Motor neuron (in vitro differentiated cells): ENCODE measurements at regions not wholly inside any gene's neighbourhood (a gene's known extent, or its start where the extent isn't known, plus 50 kb on each side); places are given as distances from the start of the nearest gene placed in this dataset.
"Not testable (repeated sequence)": the region's sequence is repeated elsewhere in the genome, so short reads cannot be mapped to it uniquely, and the experiment has no call there.

Experiments
- ATAC-seq, 8 experiments: fragments of 200-7000 bp; cut with Tn5 transposase; replicated peaks in 6 of 8; 2 replicates each; pipeline ENCODE4 v1.8.0; 2021; ENCODE audit warnings: mild to moderate bottlenecking in 8 of 8, moderate library complexity in 8 of 8
- H3K27ac ChIP-seq, 2 donors: fragments of 250-450 bp; sonication (Bioruptor Pico); 2 replicates each; pipeline ENCODE4 v1.9.0; 2021; ENCODE audit warnings: antibody characterized with exemption in 2 of 2, mild to moderate bottlenecking in 2 of 2, moderate library complexity in 1 of 2
- H3K4me1 ChIP-seq, 2 donors: fragments of 250-450 bp; sonication (Bioruptor Pico); replicated peaks in 1 of 2; 2 replicates each; pipeline ENCODE4 v1.6.1; 2021; ENCODE audit warnings: antibody characterized with exemption in 2 of 2, mild to moderate bottlenecking in 2 of 2, moderate library complexity in 1 of 2
- H3K4me3 ChIP-seq, 5 donors: fragments of 250-450 bp; sonication (Bioruptor Pico); 2 replicates each; pipeline ENCODE4 v1.9.0; 2021; ENCODE audit warnings: antibody characterized with exemption in 5 of 5, mild to moderate bottlenecking in 5 of 5, moderate library complexity in 4 of 5
- WGBS, 10 experiments: fragments of 450-650 bp; shearing (Covaris generic); methylation state at CpG; one replicate each; pipeline ENCODE4 v1.0.0; 2022; 5-methylcytosine and 5-hydroxymethylcytosine counted together
- in situ Hi-C, 9 experiments: fragments of 400-800 bp; cut with MboI; loops; one replicate each; pipeline ENCODE4 v1.15.0; 2021; ENCODE audit warnings: low sequenced_read_pairs in 9 of 9, low pct_unique_long_range_greater_than_20kb in 2 of 9; ENCODE audit not compliant: unreplicated experiment in 9 of 9

DNA sequence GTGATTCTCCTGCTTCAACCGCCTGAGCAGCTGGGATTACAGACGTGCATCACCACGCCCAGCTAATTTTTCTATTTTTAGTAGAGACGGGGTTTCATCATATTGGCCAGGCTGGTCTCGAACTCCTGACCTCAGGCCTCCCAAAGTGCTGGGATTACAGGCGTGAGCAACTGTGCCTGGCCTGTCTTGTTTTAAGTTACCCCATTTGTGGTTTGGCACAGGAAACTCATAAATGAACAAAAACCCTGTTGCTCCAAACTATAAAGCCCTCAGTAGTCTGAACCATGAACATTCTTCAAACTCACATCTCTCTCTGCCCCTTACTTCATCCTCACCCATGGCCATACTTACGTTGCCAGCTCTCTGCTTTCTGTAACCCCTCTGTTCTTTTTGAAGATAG is 61.7 kb downstream of the RHOU start:
- H3K4me3 ChIP-seq, ATAC-seq, in situ Hi-C loops, H3K27ac ChIP-seq: not testable (repeated sequence)
- H3K4me1 ChIP-seq = peaks cover 9 to 13% of the 10 kb centered on the region in 2 donors
- WGBS, 10 experiments = 23 to 100% (median 88%) methylated on average over 1 to 7 of the region's 7 CpGs; no CpG with 5 or more reads in 1 of the 10 experiments

DNA sequence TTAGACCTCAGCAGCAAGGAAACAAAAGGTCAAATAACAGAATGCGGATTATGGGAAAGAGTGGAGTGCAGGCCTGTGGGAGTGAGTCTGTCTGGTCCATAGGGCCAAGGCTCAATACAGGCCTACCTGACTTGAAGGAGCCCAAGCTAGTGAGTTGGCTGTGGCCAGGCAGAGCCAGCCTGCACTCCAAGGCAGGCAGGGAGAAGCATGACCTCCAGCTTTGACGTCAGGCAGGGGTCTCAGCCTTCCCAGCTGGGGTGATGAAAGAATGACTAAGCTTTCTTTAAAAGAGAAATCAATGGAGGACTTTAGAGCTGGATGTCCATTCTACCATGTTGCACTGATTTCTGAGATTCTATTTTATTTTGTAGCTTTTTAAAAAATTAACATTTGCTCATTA is 62.8 kb downstream of the RHOU start:
- Histone ChIP-seq H3K27ac (peak overlapping the region in 1 of 2 donors; percentile 16), H3K4me1 (peaks cover 11 to 14% of the 10 kb centered on the region in 2 donors), H3K4me3 (no peak overlapping the region)
- in situ Hi-C loops = no loop called here
- ATAC-seq = peak in 5 of 8 experiments; percentile 90 to 99 (median 96)
- WGBS, 10 experiments = 0 to 100% (median 52%) methylated on average over 1 to 2 of the region's 2 CpGs; no CpG with 5 or more reads in 4 of the 10 experiments

DNA sequence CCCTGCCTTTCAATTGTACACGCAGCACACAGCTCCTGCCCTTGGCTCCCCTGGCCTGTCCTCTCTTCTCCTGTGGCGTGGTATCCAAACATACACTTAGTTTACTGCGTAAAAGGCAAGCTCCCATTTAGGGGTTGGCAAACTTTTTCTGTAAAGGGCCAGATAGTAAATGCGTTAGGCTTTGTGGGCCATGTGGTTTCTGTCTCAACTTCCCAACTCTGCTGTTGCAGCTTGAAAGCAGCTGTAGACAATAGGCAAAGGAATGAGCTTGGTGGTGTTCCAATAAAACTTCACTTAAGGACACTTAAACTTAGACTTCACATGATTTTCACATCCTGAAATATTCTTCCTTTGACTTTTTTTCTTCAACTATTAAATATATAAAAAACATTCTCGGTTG is 63.3 kb downstream of the RHOU start:
- no peak overlapping the region for H3K27ac ChIP-seq
- 25 to 98% (median 72%) methylated on average over 2 to 5 of the region's 5 CpGs; no CpG with 5 or more reads in 2 of the 10 experiments for WGBS, 10 experiments
- no peak overlapping the region for H3K4me3 ChIP-seq
- in situ Hi-C loops = no loop called here
- H3K4me1 ChIP-seq = peaks cover 11 to 15% of the 10 kb centered on the region in 2 donors
- ATAC-seq = no peak

DNA sequence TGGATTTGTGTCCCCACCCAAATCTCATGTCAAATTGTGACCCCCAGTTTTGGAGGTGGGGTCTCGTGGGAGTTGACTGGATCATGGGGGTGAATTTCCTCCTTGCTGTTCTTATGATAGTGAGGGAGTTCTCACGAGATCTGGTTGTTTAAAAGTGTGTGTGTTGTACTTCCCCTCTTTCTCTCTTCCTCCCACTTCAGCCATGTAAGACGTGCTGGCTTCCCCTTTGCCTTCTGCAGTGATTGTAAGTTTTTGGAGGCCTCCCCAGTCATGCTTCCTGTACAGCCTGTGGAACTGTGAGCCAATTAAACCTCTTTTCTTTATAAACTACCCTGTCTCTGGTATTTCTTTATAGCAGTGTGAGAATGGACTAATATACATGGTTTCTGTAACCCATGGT is 64.6 kb downstream of the RHOU start:
- ATAC-seq = no peak
- 0 to 87% (median 42%) methylated on average over 1 to 3 of the region's 3 CpGs; no CpG with 5 or more reads in 3 of the 10 experiments for WGBS, 10 experiments
- Histone ChIP-seq H3K4me1 (peaks cover 15 to 20% of the 10 kb centered on the region in 2 donors), H3K27ac (no peak overlapping the region), H3K4me3 (no peak overlapping the region)
- in situ Hi-C loops = loop anchor here in 1 of 9 experiments (25.0 kb wide), 1 partner anchor 112 kb away; no protein-coding TSS in a partner anchor

DNA sequence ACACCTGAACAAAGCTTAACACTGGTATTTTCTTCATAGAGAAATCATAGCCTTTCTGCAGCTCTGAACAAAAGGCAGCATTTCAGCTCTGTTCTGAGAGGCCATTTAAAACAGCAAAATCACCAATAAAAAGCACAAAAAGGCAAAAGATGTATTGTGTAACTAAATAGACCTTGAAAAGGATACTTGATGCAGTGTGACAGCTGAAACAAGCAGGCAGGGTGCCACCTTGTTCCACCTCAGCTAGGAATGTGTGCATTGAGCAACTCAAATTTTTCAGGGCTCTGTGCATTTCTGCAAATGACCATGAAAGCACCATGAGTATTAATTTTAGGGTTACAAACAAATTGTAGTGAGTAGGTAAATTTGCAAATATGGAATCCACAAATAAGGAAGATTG is 65.8 kb downstream of the RHOU start:
- H3K27ac ChIP-seq = no peak overlapping the region
- ATAC-seq = no peak
- in situ Hi-C loops = loop anchor here in 1 of 9 experiments (25.0 kb wide), 1 partner anchor 111 kb away; no protein-coding TSS in a partner anchor
- H3K4me1 ChIP-seq = peaks cover 21 to 30% of the 10 kb centered on the region in 2 donors
- no peak overlapping the region for H3K4me3 ChIP-seq

DNA sequence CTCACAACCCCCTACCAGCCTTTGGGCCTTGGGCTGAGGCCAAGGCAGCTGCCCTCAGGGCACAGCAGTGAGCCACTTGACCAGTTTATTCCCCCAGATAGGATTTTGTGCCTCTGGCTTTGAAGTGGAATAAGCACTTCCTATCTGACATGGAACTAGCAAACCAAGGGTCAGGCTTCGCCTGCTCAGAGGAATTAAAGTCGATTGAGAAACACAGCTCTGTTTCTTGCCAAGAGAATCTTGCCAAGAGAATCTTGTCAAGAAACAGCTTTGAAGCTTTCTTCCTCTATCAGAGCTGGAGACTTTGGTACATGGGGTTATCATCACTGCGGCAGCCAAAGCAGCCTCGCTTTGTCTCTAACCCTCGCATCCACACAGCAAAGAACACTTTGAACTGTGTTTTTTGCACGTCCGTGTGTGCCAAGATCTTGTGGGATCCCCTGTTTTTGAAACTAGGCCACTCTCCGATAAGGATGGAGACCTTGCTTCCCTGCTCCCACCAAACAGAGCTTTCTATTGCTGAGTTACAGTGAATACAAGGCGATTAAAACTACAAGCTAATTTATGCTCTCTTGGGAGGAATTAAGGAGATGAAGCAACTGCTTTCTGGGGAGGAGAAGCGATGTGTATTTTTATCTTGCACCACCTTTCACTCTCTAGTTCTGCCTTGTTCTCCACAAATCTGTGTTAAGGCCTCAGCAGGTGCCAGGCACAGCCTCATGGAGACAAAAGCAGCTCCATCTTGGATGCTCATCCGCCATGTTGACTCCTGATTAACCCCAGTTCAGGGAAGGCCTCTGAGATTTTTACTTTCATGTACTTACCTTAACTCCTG is 67.3 kb downstream of the RHOU start:
- no peak for ATAC-seq
- H3K4me3 ChIP-seq = no peak overlapping the region
- H3K4me1 ChIP-seq = peaks cover 21 to 30% of the 10 kb centered on the region in 2 donors
- in situ Hi-C loops = loop anchor here in 1 of 9 experiments (25.0 kb wide), 1 partner anchor 110 kb away; no protein-coding TSS in a partner anchor
- 35 to 100% (median 77%) methylated on average over 2 to 11 of the region's 11 CpGs; no CpG with 5 or more reads in 2 of the 10 experiments for WGBS, 10 experiments
- H3K27ac ChIP-seq = no peak overlapping the region

DNA sequence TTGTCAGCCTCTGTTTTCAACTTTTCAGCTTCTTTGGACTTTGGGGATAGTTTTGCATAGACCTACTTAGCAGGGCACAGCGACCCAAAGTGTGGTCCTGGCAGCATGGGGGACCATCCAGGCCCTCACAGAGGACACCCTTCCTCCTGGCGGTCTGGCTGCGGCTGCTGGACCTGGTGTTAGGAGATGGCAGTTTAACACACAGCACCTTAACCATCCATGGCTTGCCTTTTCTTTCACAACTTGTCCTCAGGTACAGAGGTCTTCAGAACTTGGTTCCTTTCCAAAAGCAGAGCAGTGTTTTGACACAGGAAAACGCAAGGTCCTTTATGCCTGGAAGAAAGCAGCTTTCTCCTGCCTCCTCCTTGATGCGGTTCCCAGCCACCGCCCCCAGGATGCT is 68.1 kb downstream of the RHOU start:
- no peak for ATAC-seq
- in situ Hi-C loops = loop anchor here in 1 of 9 experiments (25.0 kb wide), 1 partner anchor 109 kb away; no protein-coding TSS in a partner anchor
- Histone ChIP-seq H3K4me1 (peaks cover 13 to 22% of the 10 kb centered on the region in 2 donors), H3K27ac (no peak overlapping the region), H3K4me3 (no peak overlapping the region)
- WGBS, 10 experiments = 85 to 100% (median 94%) methylated on average over 2 to 6 of the region's 6 CpGs; no CpG with 5 or more reads in 1 of the 10 experiments

DNA sequence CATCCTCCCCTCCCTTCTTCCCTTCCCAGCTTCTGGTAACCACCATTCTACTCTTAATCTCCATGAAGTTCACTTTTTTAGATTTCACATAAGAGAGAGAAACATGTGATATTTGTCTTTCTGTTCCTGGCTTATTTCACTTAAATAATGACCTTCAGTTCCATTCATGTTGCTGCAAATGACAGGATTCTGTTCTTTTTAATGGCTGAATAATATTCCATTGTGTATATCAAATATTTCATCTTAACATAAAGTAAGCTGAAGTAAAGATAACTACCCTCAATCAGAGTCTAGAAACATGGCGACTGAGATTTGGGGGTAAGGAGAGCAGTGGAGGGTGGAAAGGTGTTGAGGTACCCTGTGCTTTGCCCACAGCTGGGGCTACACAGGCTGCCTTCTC is 68.9 kb downstream of the RHOU start:
- H3K4me1 ChIP-seq = peaks cover 11 to 21% of the 10 kb centered on the region in 2 donors
- in situ Hi-C loops = loop anchor here in 1 of 9 experiments (25.0 kb wide), 1 partner anchor 108 kb away; no protein-coding TSS in a partner anchor

DNA sequence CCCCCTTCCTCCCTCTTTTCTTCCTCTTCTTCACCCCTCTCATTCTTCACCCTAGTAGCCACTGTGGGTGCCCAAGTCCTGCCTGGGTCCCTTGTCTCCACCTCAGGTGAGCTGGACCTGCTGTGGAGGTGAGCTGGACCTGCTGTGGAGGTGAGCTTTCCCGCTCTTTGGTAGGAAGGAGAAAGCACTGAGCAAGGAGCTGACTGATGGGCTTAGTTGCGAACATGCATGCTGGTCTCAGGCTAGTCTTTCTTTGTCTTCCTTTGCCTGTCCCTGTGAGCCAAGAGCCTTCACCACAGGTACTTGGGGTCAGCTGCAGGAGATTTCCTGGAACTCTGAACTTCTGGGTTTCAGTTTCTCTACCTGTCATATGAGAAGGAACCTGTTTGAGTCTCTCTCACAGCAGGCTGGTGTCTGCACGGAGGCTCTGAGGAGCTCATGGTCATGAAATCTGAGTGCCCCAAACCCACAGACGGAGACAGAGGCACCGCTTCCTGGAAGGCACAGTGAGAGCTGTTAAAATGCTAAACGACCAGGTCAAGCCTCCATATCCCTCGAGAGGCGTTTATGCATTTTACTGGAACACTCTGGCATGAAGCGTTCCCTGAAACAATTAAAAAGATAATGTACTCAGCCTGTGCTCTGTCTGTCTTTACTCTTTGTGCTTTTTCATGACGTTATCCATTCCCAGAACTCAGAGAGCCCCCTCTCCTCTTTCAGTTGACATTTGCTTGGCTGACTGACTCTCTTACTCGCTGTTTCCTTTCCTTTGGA is 69.5 kb downstream of the RHOU start:
- ATAC-seq = peak; percentile 42 to 93 (median 80)
- peak overlapping the region; percentile 40 to 60 for H3K27ac ChIP-seq
- no peak overlapping the region for H3K4me3 ChIP-seq
- peaks cover 17 to 26% of the 10 kb centered on the region in 2 donors for H3K4me1 ChIP-seq
- WGBS, 10 experiments = 0 to 19% (median 10%) methylated on average over 1 to 10 of the region's 11 CpGs
- in situ Hi-C loops = loop anchor here in 1 of 9 experiments (25.0 kb wide), 1 partner anchor 107 kb away; no protein-coding TSS in a partner anchor

More for the DNA sequence above, 68.9 kb downstream of the RHOU start:
- Histone ChIP-seq H3K27ac (no peak overlapping the region), H3K4me3 (no peak overlapping the region)
- ATAC-seq = no peak
- WGBS, 10 experiments = 80 to 100% (median 100%) methylated on average over 1 of the region's 1 CpG; no CpG with 5 or more reads in 4 of the 10 experiments

DNA sequence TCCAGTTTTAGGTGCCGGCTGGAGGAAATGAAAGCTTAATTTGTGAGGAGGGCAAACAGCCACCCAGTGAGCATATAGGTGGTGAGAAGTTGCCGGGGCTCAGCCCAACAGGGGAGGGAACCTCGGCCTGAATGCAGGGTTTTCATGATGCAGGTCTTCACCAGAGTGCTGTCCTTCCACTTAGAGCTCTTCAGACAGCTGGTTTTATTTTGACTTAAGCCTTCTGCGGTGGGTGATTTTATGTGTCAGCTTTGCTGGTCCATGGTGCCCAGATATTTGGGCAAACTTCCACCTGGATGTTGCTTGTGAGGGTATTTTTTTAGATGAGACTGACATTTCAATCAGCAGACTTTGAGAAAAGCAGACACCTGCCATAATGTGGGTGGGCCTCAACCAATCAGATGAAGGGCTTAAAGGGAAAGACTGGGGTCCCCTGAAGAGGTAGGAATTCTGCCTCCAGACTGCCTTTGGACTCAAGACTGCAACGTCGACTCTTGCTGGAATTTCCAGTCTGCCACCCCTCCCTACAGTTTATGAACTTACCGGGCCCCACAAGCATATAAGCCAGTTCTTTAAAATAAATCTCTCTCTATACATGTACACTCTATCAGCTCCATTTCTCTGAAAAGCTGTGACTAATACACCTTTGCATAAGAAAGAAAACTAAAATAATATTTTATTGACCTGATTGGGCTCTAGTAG is 72.8 kb downstream of the RHOU start:
- in situ Hi-C loops = loop anchor here in 1 of 9 experiments (25.0 kb wide), 1 partner anchor 104 kb away; no protein-coding TSS in a partner anchor
- Histone ChIP-seq H3K4me1 (peaks cover 38 to 43% of the 10 kb centered on the region in 2 donors), H3K4me3 (no peak overlapping the region), H3K27ac (no peak overlapping the region)
- ATAC-seq = no peak
- 39 to 80% (median 70%) methylated on average over 2 to 7 of the region's 7 CpGs; no CpG with 5 or more reads in 1 of the 10 experiments for WGBS, 10 experiments

DNA sequence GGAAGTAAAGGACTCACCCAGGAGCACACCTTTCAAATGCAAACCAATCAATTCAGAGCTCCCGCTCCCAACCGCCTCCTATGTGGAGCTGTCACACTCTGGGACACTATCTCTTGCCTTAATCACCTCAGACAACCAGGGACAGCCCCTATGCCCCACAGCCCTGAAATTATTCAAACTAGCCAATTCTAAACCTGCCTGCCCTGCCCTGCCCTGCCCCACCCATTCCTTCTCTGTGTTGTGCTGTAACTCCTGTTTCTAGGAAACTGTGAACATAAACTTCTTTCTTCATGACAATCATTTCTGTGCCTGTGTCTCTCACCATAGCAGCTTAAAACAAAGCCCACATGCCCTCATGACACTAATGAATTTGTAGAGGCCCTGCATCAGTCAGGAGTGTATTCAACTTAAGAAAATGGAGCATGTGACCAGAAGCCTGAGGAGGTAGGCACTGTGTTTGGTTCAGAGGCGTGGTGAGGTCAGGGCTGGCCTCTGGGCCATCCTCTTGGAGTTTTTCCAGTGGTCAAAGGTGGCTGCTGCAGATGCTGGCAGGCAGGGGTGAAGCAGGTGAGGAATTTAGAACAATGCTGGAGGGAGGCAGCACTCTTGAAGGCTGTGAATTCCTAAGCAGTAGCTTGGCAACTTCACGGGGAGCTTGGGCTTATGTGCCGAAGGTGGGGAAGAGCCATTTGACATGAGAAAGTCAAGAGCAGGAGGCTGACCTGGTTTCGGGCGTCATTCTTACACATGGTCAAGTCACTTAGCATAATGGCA is 74.5 kb downstream of the RHOU start:
- 48 to 100% (median 81%) methylated on average over 1 to 7 of the region's 7 CpGs; no CpG with 5 or more reads in 1 of the 10 experiments for WGBS, 10 experiments
- Histone ChIP-seq H3K4me1 (peaks cover 39 to 40% of the 10 kb centered on the region in 2 donors), H3K27ac (no peak overlapping the region), H3K4me3 (no peak overlapping the region)
- in situ Hi-C loops = loop anchor here in 1 of 9 experiments (25.0 kb wide), 1 partner anchor 102 kb away; no protein-coding TSS in a partner anchor
- peak; percentile 25 to 85 (median 68) for ATAC-seq

DNA sequence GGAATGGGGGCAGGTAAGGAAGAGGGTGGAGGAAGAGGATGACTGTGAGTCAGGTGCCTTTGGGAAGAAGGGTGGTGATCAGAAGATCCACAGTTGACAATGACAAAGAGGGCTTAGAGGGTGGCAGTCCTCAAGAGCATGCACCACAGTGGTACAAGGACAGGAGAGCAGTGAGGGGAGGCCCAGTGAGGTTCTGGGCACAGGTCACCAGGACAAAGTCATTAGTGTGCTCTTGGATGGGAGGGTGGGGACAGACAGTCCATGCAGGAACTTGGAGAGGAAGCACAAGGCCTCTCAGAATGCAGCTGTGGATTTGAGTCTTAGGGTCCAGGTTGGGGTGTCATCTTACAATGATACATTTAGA is 75.1 kb downstream of the RHOU start:
- in situ Hi-C loops = loop anchor here in 1 of 9 experiments (25.0 kb wide), 1 partner anchor 102 kb away; no protein-coding TSS in a partner anchor

More for the DNA sequence above, 75.1 kb downstream of the RHOU start:
- H3K4me3 ChIP-seq = no peak overlapping the region
- ATAC-seq = no peak
- no peak overlapping the region for H3K27ac ChIP-seq
- peaks cover 33 to 34% of the 10 kb centered on the region in 2 donors for H3K4me1 ChIP-seq
